Inferior parietal cortex (tissue), 1 donor: ENCODE measurements at regions not wholly inside any gene's neighbourhood (a gene's known extent, or its start where the extent isn't known, plus 50 kb on each side); places are given as distances from the start of the nearest gene placed in this dataset.
"Not testable (repeated sequence)": the region's sequence is repeated elsewhere in the genome, so short reads cannot be mapped to it uniquely, and the experiment has no call there.

ENCODE experiments used
- DNase-seq: peaks from one replicate; pipeline ENCODE4 v3.0.0-alpha.2; 2016; ENCODE audit errors: extremely low spot score

GRCh38 chr7:35909870-35910357 lies 109.1 kb downstream of the SEPTIN7 start:
- no peak for DNase-seq

DNA sequence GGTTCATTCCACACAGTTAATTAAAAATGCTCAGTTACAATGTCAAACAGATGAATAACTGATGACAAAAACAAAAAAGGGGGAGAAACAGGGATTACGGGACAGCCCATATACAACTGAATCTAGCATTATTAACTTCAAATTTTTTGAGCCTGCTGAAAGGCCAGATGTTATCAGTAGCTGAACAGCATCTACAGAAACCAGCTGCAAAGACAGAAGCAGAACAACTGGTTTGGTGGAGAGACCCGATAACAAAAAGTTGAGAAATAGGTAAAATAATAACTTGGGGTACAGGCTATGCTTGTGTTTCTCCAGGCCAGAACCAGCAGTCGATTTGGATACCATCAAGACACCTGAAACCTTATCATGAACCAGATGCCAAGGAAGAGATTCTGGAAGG lies 109.8 kb downstream of the SEPTIN7 start:
- DNase-seq = not testable (repeated sequence)

GRCh38 chr7:35913350-35913749 lies 112.5 kb downstream of the SEPTIN7 start:
- DNase-seq = not testable (repeated sequence)

DNA sequence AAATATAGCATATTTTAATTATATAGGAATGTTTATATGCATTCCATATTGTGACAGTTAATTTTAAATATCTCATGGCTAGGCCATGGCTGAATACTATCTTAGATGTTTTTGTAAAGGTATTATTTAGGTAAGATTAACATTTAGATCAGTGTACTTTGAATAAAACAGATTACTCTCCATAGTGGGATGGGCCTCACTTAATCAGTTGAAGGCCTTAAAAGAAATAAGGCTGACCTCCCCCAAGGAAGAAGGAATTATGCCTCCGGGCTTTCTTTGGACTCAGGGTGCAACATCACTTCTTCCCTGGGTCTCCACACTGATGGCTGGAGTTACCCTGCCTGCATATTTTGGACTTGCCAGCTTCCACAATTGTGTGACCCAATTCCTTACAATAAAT lies 113.4 kb downstream of the SEPTIN7 start:
- DNase-seq = not testable (repeated sequence)

GRCh38 chr7:35915247-35915955 lies 114.5 kb downstream of the SEPTIN7 start:
- not testable (repeated sequence) for DNase-seq

- not testable (repeated sequence) for DNase-seq
Measured at GRCh38 chr7:35918217-35918616, 117.4 kb downstream of the SEPTIN7 start.

DNA sequence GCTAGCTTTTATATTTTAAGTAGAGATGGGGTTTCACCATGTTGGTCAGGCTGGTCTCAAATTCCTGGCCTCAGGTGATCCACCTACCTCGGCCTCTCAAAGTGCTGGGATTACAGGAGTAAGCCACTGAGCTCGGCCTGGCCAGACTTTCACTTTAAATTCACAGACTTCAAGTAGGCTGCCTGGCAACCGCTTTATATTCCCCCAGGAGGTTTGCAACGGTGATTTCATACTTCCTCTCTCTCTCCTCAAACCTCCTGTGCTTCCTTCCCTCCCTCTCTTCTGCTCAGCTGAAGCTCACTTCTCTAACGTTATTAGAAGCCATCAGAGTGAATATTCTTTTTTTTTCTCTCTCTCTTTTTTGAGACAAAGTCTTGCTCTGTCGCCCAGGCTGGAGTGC lies 118.8 kb downstream of the SEPTIN7 start:
- DNase-seq = not testable (repeated sequence)

- not testable (repeated sequence) for DNase-seq
Measured at GRCh38 chr7:35921338-35921737, 120.5 kb downstream of the SEPTIN7 start.

- DNase-seq = not testable (repeated sequence)
Measured at GRCh38 chr7:35924668-35925067, 123.8 kb downstream of the SEPTIN7 start.

GRCh38 chr7:35926966-35927365 lies 126.1 kb downstream of the SEPTIN7 start:
- DNase-seq = not testable (repeated sequence)

DNA sequence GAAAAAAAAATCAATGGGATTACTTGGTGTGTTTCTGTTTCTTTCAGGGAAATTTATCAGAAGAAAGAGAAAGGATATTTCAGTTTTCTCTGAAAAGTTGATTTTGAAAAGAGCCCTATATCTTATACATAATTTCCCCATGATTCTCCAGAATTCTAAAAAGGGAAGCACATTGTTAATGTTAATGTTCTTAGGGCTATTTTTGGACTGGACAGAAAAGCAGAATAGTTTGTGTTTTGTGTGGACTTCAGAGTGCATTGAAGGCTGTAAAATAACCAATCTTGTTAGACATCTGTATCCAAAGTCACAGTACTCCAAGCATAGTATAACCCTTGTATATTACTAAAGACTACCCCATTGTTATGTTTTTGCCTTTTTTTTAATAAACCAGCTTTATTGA lies 130.3 kb downstream of the SEPTIN7 start:
- DNase-seq = not testable (repeated sequence)

- not testable (repeated sequence) for DNase-seq
Measured at GRCh38 chr7:35931551-35931950, 130.7 kb downstream of the SEPTIN7 start.

DNA sequence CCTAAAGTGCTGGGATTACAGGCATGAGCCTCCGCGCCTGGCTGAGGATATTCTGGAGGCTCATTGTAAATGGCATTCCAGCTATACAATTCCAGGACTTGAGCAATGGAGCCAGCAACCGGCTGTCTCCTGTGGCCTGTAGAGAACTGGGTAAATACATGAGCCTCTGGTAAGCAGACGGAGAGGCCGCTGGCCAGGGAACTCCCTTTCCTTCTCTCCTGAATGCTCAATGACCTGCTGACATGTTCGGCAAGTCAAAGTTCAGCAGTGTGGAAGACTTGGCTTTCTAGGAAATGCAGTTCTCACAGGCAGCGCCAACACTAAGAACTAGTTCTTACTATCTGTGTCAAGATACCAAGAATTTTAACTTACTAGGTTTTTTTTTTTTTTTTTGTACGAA lies 139.8 kb downstream of the SEPTIN7 start:
- DNase-seq = not testable (repeated sequence)

GRCh38 chr7:35945621-35946020 lies 144.8 kb downstream of the SEPTIN7 start:
- not testable (repeated sequence) for DNase-seq

- DNase-seq = not testable (repeated sequence)
Measured at GRCh38 chr7:35955735-35956134, 154.9 kb downstream of the SEPTIN7 start.

GRCh38 chr7:35956988-35957387 lies 156.1 kb downstream of the SEPTIN7 start:
- DNase-seq = not testable (repeated sequence)

DNA sequence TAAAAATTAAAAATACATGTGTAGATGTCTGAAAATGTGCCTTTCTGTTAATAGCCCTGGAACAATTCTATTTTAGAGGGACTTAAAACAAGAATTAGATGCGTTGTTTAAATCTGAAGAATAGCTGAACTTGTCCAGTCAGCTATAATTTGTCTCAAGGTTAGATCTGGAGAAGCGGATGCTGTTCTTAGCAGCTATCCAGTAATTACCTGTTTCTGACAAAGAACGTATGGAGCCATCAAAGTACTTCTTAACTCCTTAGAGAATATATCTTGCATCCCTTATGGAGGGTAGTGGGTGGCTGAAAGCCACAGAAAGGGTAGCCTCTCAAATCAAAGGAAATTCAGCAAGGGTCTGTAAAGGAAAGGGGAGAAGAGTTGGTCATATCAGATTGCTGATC lies 160.4 kb downstream of the SEPTIN7 start:
- DNase-seq = not testable (repeated sequence)

GRCh38 chr7:35962607-35963006 lies 161.8 kb downstream of the SEPTIN7 start:
- not testable (repeated sequence) for DNase-seq

- no peak for DNase-seq
Measured at GRCh38 chr7:35967366-35968139, 166.7 kb downstream of the SEPTIN7 start.

DNA sequence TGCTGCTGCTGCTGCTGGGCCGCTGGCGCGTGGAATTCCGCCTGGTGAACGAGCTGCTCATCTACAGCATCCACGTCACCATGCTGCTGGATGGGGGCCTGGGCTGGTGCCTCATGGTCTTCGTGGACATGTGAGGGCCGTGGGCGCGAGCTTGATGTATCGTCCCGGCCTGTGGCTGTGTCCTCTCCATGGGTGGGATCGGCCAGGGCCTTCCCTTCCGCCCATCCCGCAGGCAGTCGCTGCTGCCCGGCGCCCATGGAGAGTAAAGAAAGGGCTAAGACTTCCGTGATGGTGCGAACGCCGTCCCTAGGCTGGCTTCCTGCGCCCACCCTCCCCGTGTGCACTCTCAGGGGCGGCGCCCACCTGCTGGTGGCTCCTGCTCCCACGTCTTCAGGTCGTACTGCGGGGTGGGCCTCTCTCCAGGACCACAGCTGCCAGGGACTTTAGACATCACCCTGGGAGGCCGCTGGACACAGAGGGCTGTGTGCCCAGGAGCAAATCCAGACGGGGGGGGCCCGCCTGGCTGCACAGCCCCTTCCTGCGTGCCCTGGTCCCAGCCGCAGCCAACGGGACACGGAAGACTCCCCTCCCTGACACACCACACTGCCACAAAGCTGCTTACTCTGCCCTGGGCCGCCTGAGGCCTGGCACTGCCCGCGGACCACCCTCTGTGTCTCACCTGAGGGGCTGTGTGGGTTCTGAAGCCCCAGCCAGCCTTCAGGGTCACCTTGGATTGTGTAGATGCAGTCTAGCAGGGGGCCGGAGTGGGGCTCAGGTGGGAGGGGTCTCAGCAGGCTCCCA lies 167.5 kb downstream of the SEPTIN7 start:
- DNase-seq = no peak

- DNase-seq = no peak
Measured at GRCh38 chr7:35969066-35969465, 168.2 kb downstream of the SEPTIN7 start.

GRCh38 chr7:35970458-35970857 lies 169.6 kb downstream of the SEPTIN7 start:
- DNase-seq = no peak
